ENCODE measurements at regions not wholly inside any gene's neighbourhood (a gene's known extent, or its start where the extent isn't known, plus 50 kb on each side); places are given as distances from the start of the nearest gene placed in this dataset.

GRCh38 chr12:93108985-93109384 lies 179.9 kb upstream of the EEA1 start:
- TF ChIP-seq EZH2phosphoT487 (IDR thresholded peaks at IDR 0.05; ENCODE audit: borderline replicate concordance), result no peak
- no peak for TF ChIP-seq CTCF (conservative IDR thresholded peaks at IDR 0.05; ENCODE audit: low read length)
